ENCODE measurements at regions not wholly inside any gene's neighbourhood (a gene's known extent, or its start where the extent isn't known, plus 50 kb on each side); places are given as distances from the start of the nearest gene placed in this dataset.

DNA sequence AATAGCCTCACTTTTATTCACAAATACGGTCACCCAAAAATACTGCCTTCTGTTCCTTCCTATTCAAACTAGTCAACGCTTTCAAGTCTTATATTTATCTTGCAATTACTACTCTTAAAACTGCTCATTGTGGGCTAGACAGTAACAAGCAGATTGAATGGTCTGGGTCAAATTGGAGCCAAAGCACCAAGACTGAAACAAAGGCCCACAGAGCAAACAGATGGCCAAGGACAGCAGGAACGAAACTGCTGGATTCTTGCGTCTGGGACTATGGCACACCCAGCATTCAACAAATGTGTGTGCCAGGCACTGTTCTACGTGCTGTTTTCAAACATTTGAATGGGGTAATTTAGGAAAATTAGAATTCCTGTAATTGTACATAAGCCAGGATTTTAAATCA lies 250.1 kb upstream of the PSMD7 start:
- no peak for TF ChIP-seq EZH2phosphoT487 (IDR thresholded peaks at IDR 0.05; ENCODE audit: borderline replicate concordance, low read depth)
- TF ChIP-seq, protein P1, sequence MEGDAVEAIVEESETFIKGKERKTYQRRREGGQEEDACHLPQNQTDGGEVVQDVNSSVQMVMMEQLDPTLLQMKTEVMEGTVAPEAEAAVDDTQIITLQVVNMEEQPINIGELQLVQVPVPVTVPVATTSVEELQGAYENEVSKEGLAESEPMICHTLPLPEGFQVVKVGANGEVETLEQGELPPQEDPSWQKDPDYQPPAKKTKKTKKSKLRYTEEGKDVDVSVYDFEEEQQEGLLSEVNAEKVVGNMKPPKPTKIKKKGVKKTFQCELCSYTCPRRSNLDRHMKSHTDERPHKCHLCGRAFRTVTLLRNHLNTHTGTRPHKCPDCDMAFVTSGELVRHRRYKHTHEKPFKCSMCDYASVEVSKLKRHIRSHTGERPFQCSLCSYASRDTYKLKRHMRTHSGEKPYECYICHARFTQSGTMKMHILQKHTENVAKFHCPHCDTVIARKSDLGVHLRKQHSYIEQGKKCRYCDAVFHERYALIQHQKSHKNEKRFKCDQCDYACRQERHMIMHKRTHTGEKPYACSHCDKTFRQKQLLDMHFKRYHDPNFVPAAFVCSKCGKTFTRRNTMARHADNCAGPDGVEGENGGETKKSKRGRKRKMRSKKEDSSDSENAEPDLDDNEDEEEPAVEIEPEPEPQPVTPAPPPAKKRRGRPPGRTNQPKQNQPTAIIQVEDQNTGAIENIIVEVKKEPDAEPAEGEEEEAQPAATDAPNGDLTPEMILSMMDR (IDR thresholded peaks at IDR 0.05) = no peak
- no peak for TF ChIP-seq POLR2AphosphoS5 (IDR thresholded peaks at IDR 0.05; ENCODE audit: low read depth, low read length)
- TF ChIP-seq RAD21 (IDR thresholded peaks at IDR 0.05; ENCODE audit: low read length) = no peak
- TF ChIP-seq MEF2A (IDR thresholded peaks at IDR 0.05; ENCODE audit: borderline replicate concordance, low read depth) = no peak
- TF ChIP-seq JUND (IDR thresholded peaks at IDR 0.05) = no peak
- TF ChIP-seq EP300 (IDR thresholded peaks at IDR 0.05; ENCODE audit: borderline replicate concordance in 1 of 2, low read depth in 1 of 2, low read length in 1 of 2) = no peak
- TF ChIP-seq GABPA (IDR thresholded peaks at IDR 0.05; ENCODE audit: low read depth) = no peak
- no peak for TF ChIP-seq TAF1 (IDR thresholded peaks at IDR 0.05; ENCODE audit: borderline replicate concordance, low read depth, low read length)
- TF ChIP-seq, protein P2, sequence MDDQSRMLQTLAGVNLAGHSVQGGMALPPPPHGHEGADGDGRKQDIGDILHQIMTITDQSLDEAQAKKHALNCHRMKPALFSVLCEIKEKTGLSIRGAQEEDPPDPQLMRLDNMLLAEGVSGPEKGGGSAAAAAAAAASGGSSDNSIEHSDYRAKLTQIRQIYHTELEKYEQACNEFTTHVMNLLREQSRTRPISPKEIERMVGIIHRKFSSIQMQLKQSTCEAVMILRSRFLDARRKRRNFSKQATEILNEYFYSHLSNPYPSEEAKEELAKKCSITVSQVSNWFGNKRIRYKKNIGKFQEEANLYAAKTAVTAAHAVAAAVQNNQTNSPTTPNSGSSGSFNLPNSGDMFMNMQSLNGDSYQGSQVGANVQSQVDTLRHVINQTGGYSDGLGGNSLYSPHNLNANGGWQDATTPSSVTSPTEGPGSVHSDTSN (IDR thresholded peaks at IDR 0.05) = no peak
- TF ChIP-seq YY1 (IDR thresholded peaks at IDR 0.05; ENCODE audit: low read depth) = no peak
- TF ChIP-seq, protein P3, sequence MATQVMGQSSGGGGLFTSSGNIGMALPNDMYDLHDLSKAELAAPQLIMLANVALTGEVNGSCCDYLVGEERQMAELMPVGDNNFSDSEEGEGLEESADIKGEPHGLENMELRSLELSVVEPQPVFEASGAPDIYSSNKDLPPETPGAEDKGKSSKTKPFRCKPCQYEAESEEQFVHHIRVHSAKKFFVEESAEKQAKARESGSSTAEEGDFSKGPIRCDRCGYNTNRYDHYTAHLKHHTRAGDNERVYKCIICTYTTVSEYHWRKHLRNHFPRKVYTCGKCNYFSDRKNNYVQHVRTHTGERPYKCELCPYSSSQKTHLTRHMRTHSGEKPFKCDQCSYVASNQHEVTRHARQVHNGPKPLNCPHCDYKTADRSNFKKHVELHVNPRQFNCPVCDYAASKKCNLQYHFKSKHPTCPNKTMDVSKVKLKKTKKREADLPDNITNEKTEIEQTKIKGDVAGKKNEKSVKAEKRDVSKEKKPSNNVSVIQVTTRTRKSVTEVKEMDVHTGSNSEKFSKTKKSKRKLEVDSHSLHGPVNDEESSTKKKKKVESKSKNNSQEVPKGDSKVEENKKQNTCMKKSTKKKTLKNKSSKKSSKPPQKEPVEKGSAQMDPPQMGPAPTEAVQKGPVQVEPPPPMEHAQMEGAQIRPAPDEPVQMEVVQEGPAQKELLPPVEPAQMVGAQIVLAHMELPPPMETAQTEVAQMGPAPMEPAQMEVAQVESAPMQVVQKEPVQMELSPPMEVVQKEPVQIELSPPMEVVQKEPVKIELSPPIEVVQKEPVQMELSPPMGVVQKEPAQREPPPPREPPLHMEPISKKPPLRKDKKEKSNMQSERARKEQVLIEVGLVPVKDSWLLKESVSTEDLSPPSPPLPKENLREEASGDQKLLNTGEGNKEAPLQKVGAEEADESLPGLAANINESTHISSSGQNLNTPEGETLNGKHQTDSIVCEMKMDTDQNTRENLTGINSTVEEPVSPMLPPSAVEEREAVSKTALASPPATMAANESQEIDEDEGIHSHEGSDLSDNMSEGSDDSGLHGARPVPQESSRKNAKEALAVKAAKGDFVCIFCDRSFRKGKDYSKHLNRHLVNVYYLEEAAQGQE (IDR thresholded peaks at IDR 0.05; ENCODE audit: low read depth, low read length) = no peak
- TF ChIP-seq, protein P4, sequence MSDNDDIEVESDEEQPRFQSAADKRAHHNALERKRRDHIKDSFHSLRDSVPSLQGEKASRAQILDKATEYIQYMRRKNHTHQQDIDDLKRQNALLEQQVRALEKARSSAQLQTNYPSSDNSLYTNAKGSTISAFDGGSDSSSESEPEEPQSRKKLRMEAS (IDR thresholded peaks at IDR 0.05; ENCODE audit: low read depth) = no peak
- TF ChIP-seq, protein P5, sequence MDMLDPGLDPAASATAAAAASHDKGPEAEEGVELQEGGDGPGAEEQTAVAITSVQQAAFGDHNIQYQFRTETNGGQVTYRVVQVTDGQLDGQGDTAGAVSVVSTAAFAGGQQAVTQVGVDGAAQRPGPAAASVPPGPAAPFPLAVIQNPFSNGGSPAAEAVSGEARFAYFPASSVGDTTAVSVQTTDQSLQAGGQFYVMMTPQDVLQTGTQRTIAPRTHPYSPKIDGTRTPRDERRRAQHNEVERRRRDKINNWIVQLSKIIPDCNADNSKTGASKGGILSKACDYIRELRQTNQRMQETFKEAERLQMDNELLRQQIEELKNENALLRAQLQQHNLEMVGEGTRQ (IDR thresholded peaks at IDR 0.05; ENCODE audit: borderline replicate concordance, low read depth, low read length) = no peak

Measured in SK-N-SH (cell line).